ENCODE measurements at regions not wholly inside any gene's neighbourhood (a gene's known extent, or its start where the extent isn't known, plus 50 kb on each side); places are given as distances from the start of the nearest gene placed in this dataset.

DNA sequence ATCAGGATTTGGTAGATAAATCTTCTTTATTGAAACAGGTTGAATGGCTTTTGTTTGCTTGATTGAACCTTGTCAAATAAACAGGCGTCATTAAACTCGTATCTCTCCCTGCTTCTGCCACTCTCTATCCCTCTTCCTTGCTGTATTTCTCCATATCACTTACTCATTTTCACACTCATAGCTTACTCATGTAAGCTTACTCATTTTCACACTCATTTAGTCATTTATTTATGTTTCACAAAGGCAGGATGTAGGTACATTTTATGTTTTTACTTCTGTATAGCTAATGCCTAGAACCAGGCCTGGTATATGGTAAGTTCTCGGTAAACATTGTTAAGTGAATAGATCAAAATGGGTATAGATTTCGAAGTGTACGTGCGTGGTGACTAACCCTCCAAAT, 450.0 kb downstream of the PMP22 start:
- no peak for TF ChIP-seq CTCF (IDR thresholded peaks at IDR 0.05; ENCODE audit: extremely low read depth, missing control alignments)
- no peak for DNase-seq (ENCODE audit: low spot score)

GRCh38 chr17:14813649-14814370, 451.3 kb downstream of the PMP22 start:
- TF ChIP-seq CTCF (IDR thresholded peaks at IDR 0.05; ENCODE audit: extremely low read depth, missing control alignments) = no peak
- peak; percentile 15 for DNase-seq (ENCODE audit: low spot score)

DNA sequence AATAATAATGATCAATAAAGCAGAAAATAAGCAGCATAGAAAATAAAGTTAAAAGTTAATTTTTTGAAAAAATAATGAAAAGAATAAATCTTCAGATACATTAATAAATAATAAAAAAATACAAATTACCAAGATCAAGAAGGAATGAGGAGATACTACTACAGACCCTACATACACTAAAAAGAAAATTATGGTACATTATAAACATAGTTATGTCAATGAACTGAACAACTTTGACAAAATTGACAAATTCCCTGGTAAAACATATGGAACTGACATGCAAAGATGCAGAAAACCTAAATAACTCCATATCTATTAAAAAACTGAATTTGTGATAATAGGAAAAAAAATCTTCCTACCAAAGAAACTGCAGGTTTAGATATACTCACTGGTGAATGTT, 456.7 kb downstream of the PMP22 start:
- TF ChIP-seq CTCF (IDR thresholded peaks at IDR 0.05; ENCODE audit: extremely low read depth, missing control alignments) = no peak

GRCh38 chr17:14805348-14805747, 459.8 kb downstream of the PMP22 start:
- TF ChIP-seq CTCF (IDR thresholded peaks at IDR 0.05; ENCODE audit: extremely low read depth, missing control alignments) = no peak
- no peak for DNase-seq (ENCODE audit: low spot score)

More for the DNA sequence above, 456.7 kb downstream of the PMP22 start:
- no peak for DNase-seq (ENCODE audit: low spot score)

- DNase-seq (ENCODE audit: low spot score) = no peak
Measured at GRCh38 chr17:14803826-14804225, 461.3 kb downstream of the PMP22 start.

GRCh38 chr17:14797801-14798200, 467.3 kb downstream of the PMP22 start:
- DNase-seq (ENCODE audit: low spot score) = no peak
- no peak for TF ChIP-seq CTCF (IDR thresholded peaks at IDR 0.05; ENCODE audit: extremely low read depth, missing control alignments)

More at GRCh38 chr17:14803826-14804225, 461.3 kb downstream of the PMP22 start:
- no peak for TF ChIP-seq CTCF (IDR thresholded peaks at IDR 0.05; ENCODE audit: extremely low read depth, missing control alignments)

DNA sequence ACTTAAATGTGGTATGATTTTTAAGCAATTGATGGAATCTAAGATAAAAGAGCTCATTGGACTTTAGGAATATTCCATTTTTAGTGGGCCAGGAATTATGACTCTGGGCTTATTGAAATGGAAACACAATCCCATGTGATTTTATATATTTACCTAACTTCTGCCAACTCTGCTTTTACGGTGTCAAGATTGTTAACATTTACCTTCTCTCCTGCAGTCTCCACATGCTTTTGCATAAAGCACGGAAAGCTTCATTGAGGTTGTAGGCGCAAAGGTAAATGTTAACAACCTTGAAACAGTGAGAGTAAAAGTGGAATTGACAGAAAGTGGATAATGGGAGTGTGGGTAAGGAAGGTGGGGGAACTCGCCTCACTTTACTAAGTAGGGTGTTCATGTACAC, 468.1 kb downstream of the PMP22 start:
- no peak for DNase-seq (ENCODE audit: low spot score)
- TF ChIP-seq CTCF (IDR thresholded peaks at IDR 0.05; ENCODE audit: extremely low read depth, missing control alignments) = no peak
